Activated CD8-positive, alpha-beta T cell treated with anti-CD3 and anti-CD28 coated beads, Interleukin-2, amount 10 ng/mL, durations not matched to agents 7 days and 5 days (primary cell): ENCODE measurements at regions not wholly inside any gene's neighbourhood (a gene's known extent, or its start where the extent isn't known, plus 50 kb on each side); places are given as distances from the start of the nearest gene placed in this dataset.

Source experiments
- ATAC-seq: fragments of 150-1000 bp; cut with Tn5 transposase; one replicate; pipeline ENCODE4 v1.10.0; 2021; ENCODE audit warnings: moderate library complexity
- CTCF ChIA-PET: fragments of 350-600 bp; sonication (Branson Sonifier 250); formaldehyde crosslinking; loops from one replicate; lab custom pipeline; 2021; ENCODE audit warnings: antibody characterized with exemption; lab: Charles Lee
- POLR2A ChIA-PET: fragments of 350-600 bp; sonication (Branson Sonifier 250); formaldehyde crosslinking; loops from one replicate; lab custom pipeline; 2021; ENCODE audit warnings: antibody characterized with exemption; lab: Charles Lee
- DNase-seq: peaks from one replicate; pipeline ENCODE4 v3.0.0-alpha.2; 2020
- H3K27ac Mint-ChIP-seq: one replicate; pipeline ENCODE4 v1.8.0; 2021; ENCODE audit warnings: mild to moderate bottlenecking, mixed read lengths
- H3K27me3 Mint-ChIP-seq: one replicate; pipeline ENCODE4 v1.8.0; 2021; ENCODE audit warnings: low read depth, mixed read lengths
- H3K36me3 Mint-ChIP-seq: one replicate; pipeline ENCODE4 v1.8.0; 2021; ENCODE audit warnings: low read depth, mixed read lengths
- H3K4me1 Mint-ChIP-seq: one replicate; pipeline ENCODE4 v1.8.0; 2021; ENCODE audit warnings: low read depth, mixed read lengths
- H3K4me3 Mint-ChIP-seq: one replicate; pipeline ENCODE4 v1.8.0; 2021; ENCODE audit warnings: mild to moderate bottlenecking, mixed read lengths
- H3K9me3 Mint-ChIP-seq: one replicate; pipeline ENCODE4 v1.8.0; 2022; ENCODE audit warnings: mixed read lengths; ENCODE audit not compliant: insufficient read depth

DNA sequence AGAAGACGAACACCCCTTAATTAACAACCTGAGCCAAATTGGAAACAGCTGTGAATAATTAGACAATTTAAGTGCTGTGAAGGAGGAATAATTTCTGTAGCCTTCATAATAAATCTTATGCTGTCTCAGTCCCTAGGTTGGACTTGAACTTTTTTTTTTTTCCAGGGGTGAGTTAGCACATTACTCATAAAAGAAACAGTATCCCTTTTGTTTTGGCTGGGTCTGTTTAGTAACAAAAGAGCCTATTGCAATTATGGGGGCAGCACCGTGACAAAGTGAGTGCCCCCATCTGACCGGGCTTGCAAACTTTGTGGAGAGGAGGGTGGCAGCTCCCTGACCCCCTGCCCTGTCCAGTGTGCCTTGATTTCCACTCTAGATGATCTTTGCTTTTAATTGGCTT, 167.4 kb downstream of the DICER1 start:
- DNase-seq = no peak
- Mint-ChIP-seq H3K27me3 (peaks cover 26% of the 10 kb centered on the region), H3K36me3 (no peaks in the 10 kb centered on the region), H3K27ac (no peak overlapping the region), H3K9me3 (no peaks in the 10 kb centered on the region), H3K4me1 (no peaks in the 10 kb centered on the region), H3K4me3 (no peak overlapping the region)
- POLR2A ChIA-PET = no interaction called here
- CTCF ChIA-PET = no interaction called here
- no peak for ATAC-seq

- H3K4me3 Mint-ChIP-seq = no peak overlapping the region
- H3K9me3 Mint-ChIP-seq = no peaks in the 10 kb centered on the region
- DNase-seq = no peak
- no peaks in the 10 kb centered on the region for H3K4me1 Mint-ChIP-seq
- peaks cover 29% of the 10 kb centered on the region for H3K27me3 Mint-ChIP-seq
- no peak overlapping the region for H3K27ac Mint-ChIP-seq
- ChIA-PET POLR2A (no interaction called here), CTCF (no interaction called here)
- ATAC-seq = no peak
- no peaks in the 10 kb centered on the region for H3K36me3 Mint-ChIP-seq
These were observed 167.9 kb downstream of the DICER1 start for GRCh38 chr14:94989417-94989816.

DNA sequence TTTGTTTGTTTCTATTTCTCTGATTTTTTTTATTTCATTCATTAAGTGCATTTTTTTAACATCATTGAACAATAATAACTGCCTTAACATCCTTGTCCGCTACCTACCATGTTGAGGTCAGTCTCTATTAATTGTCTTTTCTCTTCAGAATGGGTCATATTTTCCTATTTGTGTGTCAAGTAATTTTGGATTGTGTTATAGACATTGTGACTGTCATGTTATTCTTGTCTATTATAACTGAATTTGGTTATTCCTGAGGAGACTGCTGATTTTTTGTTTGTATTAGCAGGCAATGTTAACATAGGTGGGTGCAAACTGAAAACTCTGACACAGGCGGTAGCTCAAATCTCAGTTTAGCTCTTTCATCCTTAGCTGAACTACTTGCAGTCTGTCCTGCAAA, 169.9 kb downstream of the DICER1 start:
- H3K4me1 Mint-ChIP-seq = no peaks in the 10 kb centered on the region
- no peak overlapping the region for H3K27ac Mint-ChIP-seq
- ChIA-PET CTCF (no interaction called here), POLR2A (no interaction called here)
- no peak for ATAC-seq
- H3K9me3 Mint-ChIP-seq = no peaks in the 10 kb centered on the region
- H3K27me3 Mint-ChIP-seq = peaks cover 35% of the 10 kb centered on the region
- DNase-seq = no peak
- H3K36me3 Mint-ChIP-seq = no peaks in the 10 kb centered on the region
- no peak overlapping the region for H3K4me3 Mint-ChIP-seq

GRCh38 chr14:94979891-94980290, 177.4 kb downstream of the DICER1 start:
- ChIA-PET POLR2A (no interaction called here), CTCF (no interaction called here)
- ATAC-seq = no peak
- H3K36me3 Mint-ChIP-seq = no peaks in the 10 kb centered on the region
- H3K27ac Mint-ChIP-seq = no peak overlapping the region
- no peak for DNase-seq
- H3K27me3 Mint-ChIP-seq = peaks cover 20% of the 10 kb centered on the region
- H3K9me3 Mint-ChIP-seq = no peaks in the 10 kb centered on the region
- no peaks in the 10 kb centered on the region for H3K4me1 Mint-ChIP-seq
- no peak overlapping the region for H3K4me3 Mint-ChIP-seq

- ATAC-seq = no peak
- no peak overlapping the region for H3K4me3 Mint-ChIP-seq
- no peaks in the 10 kb centered on the region for H3K4me1 Mint-ChIP-seq
- no peaks in the 10 kb centered on the region for H3K36me3 Mint-ChIP-seq
- H3K27ac Mint-ChIP-seq = no peak overlapping the region
- ChIA-PET POLR2A (no interaction called here), CTCF (no interaction called here)
- no peaks in the 10 kb centered on the region for H3K9me3 Mint-ChIP-seq
- H3K27me3 Mint-ChIP-seq = peaks cover 11% of the 10 kb centered on the region
- DNase-seq = no peak
These were observed 180.3 kb downstream of the DICER1 start for GRCh38 chr14:94977016-94977415.

GRCh38 chr14:94975366-94975765, 182.0 kb downstream of the DICER1 start:
- POLR2A ChIA-PET = no interaction called here
- H3K36me3 Mint-ChIP-seq = no peaks in the 10 kb centered on the region
- H3K4me1 Mint-ChIP-seq = no peaks in the 10 kb centered on the region
- no peak overlapping the region for H3K4me3 Mint-ChIP-seq
- no peak for DNase-seq
- H3K27me3 Mint-ChIP-seq = peaks cover 13% of the 10 kb centered on the region
- CTCF ChIA-PET = no interaction called here
- no peak overlapping the region for H3K27ac Mint-ChIP-seq
- ATAC-seq = no peak
- no peaks in the 10 kb centered on the region for H3K9me3 Mint-ChIP-seq

DNA sequence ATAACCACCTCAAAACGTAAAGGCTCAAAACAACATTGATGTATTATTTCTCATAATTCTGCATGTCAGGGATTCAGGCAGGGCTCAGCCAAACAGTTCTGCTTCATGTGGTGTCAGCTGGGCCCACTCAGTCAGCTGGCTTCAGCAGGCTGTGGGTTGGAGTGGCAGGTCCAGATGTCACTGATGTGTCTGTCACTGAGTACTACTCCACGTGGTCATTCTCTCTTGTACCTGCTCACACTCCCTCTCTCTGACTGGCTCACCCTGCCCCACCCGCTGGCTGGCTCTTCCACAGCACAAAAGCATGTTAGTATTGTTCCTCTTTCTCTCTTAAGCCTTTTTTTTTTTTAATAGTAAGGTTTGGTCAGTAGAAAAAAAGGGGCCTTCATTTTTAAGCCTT, 182.4 kb downstream of the DICER1 start:
- ChIA-PET CTCF (no interaction called here), POLR2A (no interaction called here)
- Mint-ChIP-seq H3K36me3 (no peaks in the 10 kb centered on the region), H3K4me3 (no peak overlapping the region), H3K4me1 (no peaks in the 10 kb centered on the region), H3K27me3 (peaks cover 13% of the 10 kb centered on the region), H3K27ac (no peak overlapping the region), H3K9me3 (no peaks in the 10 kb centered on the region)
- DNase-seq (no peak), ATAC-seq (no peak)

GRCh38 chr14:94974422-94974821, 182.9 kb downstream of the DICER1 start:
- H3K4me3 Mint-ChIP-seq = no peak overlapping the region
- no peaks in the 10 kb centered on the region for H3K9me3 Mint-ChIP-seq
- H3K27me3 Mint-ChIP-seq = peaks cover 13% of the 10 kb centered on the region
- H3K27ac Mint-ChIP-seq = no peak overlapping the region
- ATAC-seq = no peak
- CTCF ChIA-PET = no interaction called here
- no peaks in the 10 kb centered on the region for H3K4me1 Mint-ChIP-seq
- no peak for DNase-seq
- POLR2A ChIA-PET = no interaction called here
- H3K36me3 Mint-ChIP-seq = no peaks in the 10 kb centered on the region

DNA sequence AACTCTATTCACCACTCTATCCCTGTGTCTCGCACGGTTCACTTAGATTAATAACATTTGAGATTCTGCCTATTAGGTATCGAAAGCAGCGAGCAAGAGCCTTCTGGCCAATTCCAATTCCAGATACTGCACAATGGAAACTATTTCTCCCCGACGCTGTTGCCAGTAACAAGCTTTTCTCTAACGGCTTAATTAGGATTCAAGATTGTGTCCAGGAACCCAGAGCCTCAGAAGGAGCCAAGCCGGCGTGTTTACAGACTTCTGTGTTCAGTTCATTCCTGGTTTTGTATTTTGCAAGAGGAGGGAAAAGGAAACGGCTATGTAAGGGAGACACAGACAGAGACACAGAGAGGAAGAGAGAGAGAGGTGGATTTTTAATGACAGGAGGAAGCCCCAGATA, 185.6 kb downstream of the DICER1 start:
- Mint-ChIP-seq H3K27me3 (peaks cover 13% of the 10 kb centered on the region), H3K27ac (no peak overlapping the region), H3K4me3 (no peak overlapping the region), H3K9me3 (no peaks in the 10 kb centered on the region), H3K4me1 (no peaks in the 10 kb centered on the region), H3K36me3 (no peaks in the 10 kb centered on the region)
- POLR2A ChIA-PET = no interaction called here
- CTCF ChIA-PET = no interaction called here
- ATAC-seq (no peak), DNase-seq (no peak)

DNA sequence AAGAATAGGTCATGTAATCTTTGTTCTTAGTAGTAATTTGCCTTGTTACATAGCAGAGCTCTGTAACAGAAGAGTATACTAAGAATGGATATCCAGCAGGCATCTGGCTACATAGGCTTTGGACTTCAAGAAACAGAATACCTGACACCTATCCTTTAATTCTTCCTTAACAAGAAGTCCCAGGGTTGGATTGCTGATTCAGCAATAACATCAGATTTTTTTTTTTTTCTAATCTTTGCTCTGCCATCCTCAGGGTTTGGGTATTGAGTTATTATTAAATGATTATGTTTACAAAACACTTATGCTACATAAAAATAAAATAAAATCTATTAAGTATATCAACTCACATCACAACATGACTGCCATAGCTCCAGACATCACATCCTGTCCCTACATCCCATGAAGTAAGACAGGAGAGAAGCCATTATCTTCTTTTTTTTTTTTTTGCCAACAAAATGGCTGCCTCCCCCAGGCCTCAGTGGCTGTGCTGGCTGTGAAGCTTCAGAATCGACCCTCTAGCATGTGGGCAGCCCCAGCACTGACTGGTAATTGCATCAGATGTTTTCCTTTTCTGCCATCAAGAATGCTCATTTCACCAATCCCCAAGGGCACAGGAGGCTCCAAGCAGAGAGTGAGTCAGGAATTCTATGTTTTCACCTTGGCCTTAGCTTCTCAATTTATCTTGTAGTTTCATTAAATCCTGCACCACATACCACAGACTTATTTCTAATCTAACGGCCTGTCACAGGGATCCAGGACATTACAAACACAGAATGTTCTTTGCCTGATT, 186.2 kb downstream of the DICER1 start:
- Mint-ChIP-seq H3K27me3 (peaks cover 13% of the 10 kb centered on the region), H3K4me1 (no peaks in the 10 kb centered on the region), H3K4me3 (no peak overlapping the region), H3K9me3 (no peaks in the 10 kb centered on the region), H3K27ac (no peak overlapping the region), H3K36me3 (no peaks in the 10 kb centered on the region)
- no peak for ATAC-seq
- no peak for DNase-seq
- CTCF ChIA-PET = no interaction called here
- POLR2A ChIA-PET = no interaction called here

- Mint-ChIP-seq H3K4me1 (no peaks in the 10 kb centered on the region), H3K9me3 (no peaks in the 10 kb centered on the region), H3K4me3 (no peak overlapping the region), H3K36me3 (no peaks in the 10 kb centered on the region), H3K27me3 (peaks cover 6% of the 10 kb centered on the region), H3K27ac (no peak overlapping the region)
- ATAC-seq (no peak), DNase-seq (no peak)
- POLR2A ChIA-PET = no interaction called here
- CTCF ChIA-PET = no interaction called here
These were observed 187.6 kb downstream of the DICER1 start for GRCh38 chr14:94969766-94970165.

- Mint-ChIP-seq H3K4me1 (no peaks in the 10 kb centered on the region), H3K9me3 (no peaks in the 10 kb centered on the region), H3K4me3 (no peak overlapping the region), H3K27ac (no peak overlapping the region), H3K36me3 (no peaks in the 10 kb centered on the region), H3K27me3 (peaks cover 3% of the 10 kb centered on the region)
- ChIA-PET CTCF (no interaction called here), POLR2A (no interaction called here)
- ATAC-seq = no peak
- no peak for DNase-seq
These were observed 190.5 kb downstream of the DICER1 start for GRCh38 chr14:94966868-94967267.

GRCh38 chr14:94966344-94966743, 191.0 kb downstream of the DICER1 start:
- Mint-ChIP-seq H3K4me3 (no peak overlapping the region), H3K4me1 (no peaks in the 10 kb centered on the region), H3K27me3 (peaks cover 6% of the 10 kb centered on the region), H3K27ac (no peak overlapping the region), H3K9me3 (no peaks in the 10 kb centered on the region), H3K36me3 (no peaks in the 10 kb centered on the region)
- no peak for ATAC-seq
- ChIA-PET POLR2A (no interaction called here), CTCF (no interaction called here)
- no peak for DNase-seq
